ENCODE measurements at regions not wholly inside any gene's neighbourhood (a gene's known extent, or its start where the extent isn't known, plus 50 kb on each side); places are given as distances from the start of the nearest gene placed in this dataset.
"Not testable (repeated sequence)": the region's sequence is repeated elsewhere in the genome, so short reads cannot be mapped to it uniquely, and the experiment has no call there.

DNA sequence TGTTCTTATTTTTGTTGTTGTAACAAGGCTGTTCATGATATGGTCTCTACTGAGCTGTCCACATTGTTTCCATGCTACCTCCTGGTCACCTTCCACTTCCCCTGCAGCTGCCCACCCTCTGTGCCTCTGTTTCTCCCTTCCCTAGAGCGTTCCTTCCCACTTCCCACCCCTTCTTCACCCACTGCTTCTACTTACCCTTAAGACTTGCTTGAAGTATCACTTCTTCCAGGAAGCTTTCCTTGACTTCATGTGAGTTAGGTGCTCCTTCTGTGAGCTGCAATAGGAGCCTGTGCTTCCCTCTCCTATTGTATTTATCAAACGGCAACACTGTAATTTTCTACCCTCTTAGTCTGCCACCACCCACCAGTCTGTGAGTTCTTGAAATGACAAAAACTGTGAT is 286.8 kb upstream of the AMIGO2 start:
- Histone ChIP-seq H3K4me1 (ENCODE audit: control insufficient read depth in 2 of 2, insufficient read depth in 2 of 2, low read length in 2 of 2) (peaks cover 4 to 19% of the 10 kb centered on the region in 2 donors), H3K27ac (ENCODE audit: low read depth in 1 of 2, low read length in 1 of 2) (no peak overlapping the region)
- DNase-seq (ENCODE audit: low read depth in 6 of 9, low spot score in 9 of 9) = no peak

DNA sequence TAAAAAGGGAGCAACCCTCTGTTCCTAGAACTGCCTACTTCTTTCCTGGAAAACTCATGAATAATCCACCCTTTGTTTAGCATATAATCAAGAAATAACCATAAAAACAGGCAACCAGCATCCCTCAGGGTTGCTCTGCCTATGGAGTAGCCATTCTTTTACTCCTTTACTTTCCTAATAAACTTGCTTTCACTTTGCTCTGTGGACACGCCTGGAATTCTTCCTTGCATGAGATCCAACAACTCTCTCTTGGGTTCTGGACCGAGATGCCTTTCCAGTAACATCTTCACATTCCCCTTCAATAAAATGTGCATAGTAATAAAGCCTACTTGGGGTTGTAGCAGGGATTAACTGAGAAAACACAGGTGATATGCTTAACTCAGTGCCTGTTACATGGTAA is 286.4 kb upstream of the AMIGO2 start:
- 90% methylated on average over 2 of the region's 2 CpGs for WGBS
- H3K9me3 ChIP-seq (ENCODE audit: control insufficient read depth in 2 of 2, insufficient read depth in 1 of 2, low read length in 1 of 2) = no peaks in the 10 kb centered on the region
- H3K27ac ChIP-seq (ENCODE audit: low read depth in 1 of 2, low read length in 1 of 2) = no peak overlapping the region
- no peaks in the 10 kb centered on the region for H3K36me3 ChIP-seq (ENCODE audit: control insufficient read depth in 2 of 2, insufficient read depth in 2 of 2, low read length in 1 of 2)
- no peak for DNase-seq (ENCODE audit: low read depth in 6 of 9, low spot score in 9 of 9)
- no peak overlapping the region for H3K4me3 ChIP-seq (ENCODE audit: low read length in 2 of 2)
- peaks cover 8 to 23% of the 10 kb centered on the region in 2 donors for H3K4me1 ChIP-seq (ENCODE audit: control insufficient read depth in 2 of 2, insufficient read depth in 2 of 2, low read length in 2 of 2)
- H3K27me3 ChIP-seq (ENCODE audit: control insufficient read depth in 2 of 2, insufficient read depth in 1 of 2, low read length in 1 of 2) = no peaks in the 10 kb centered on the region

More for the DNA sequence above, 286.8 kb upstream of the AMIGO2 start:
- no peaks in the 10 kb centered on the region for H3K27me3 ChIP-seq (ENCODE audit: control insufficient read depth in 2 of 2, insufficient read depth in 1 of 2, low read length in 1 of 2)
- no peaks in the 10 kb centered on the region for H3K9me3 ChIP-seq (ENCODE audit: control insufficient read depth in 2 of 2, insufficient read depth in 1 of 2, low read length in 1 of 2)
- 93% methylated on average over 2 of the region's 2 CpGs for WGBS
- H3K4me3 ChIP-seq (ENCODE audit: low read length in 2 of 2) = no peak overlapping the region
- no peaks in the 10 kb centered on the region for H3K36me3 ChIP-seq (ENCODE audit: control insufficient read depth in 2 of 2, insufficient read depth in 2 of 2, low read length in 1 of 2)

DNA sequence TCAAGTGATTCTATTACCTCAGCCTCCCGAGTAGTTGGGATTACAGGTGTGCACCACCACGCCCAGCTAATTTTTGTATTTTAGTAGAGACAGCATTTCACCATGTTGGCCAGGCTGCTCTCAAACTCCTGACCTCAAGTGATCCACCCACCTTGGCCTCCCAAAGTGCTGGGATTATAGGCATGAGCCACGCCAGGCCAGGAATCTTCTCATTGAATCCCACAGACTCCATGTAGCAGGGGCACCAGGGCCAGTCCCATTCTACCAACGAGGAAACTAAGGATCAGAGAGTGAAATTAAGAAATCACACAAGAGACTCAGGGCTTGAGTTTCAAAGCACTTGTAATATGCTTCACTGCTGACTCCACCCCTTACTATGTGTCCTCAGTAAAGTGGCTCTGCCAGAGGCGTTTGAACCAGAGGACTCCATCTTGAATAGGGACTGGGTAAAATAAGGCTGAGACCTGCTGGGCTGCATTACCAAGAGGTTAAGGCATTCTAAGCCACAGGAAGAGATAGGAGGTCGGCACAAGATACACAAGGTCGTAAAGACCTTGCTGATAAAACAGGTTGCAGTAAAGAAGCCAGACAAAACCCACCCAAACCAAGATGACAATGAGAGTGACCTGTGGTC is 285.8 kb upstream of the AMIGO2 start:
- H3K27ac ChIP-seq (ENCODE audit: low read depth in 1 of 2, low read length in 1 of 2); DNase-seq (ENCODE audit: low read depth in 6 of 9, low spot score in 9 of 9); H3K36me3 ChIP-seq (ENCODE audit: control insufficient read depth in 2 of 2, insufficient read depth in 2 of 2, low read length in 1 of 2); H3K4me3 ChIP-seq (ENCODE audit: low read length in 2 of 2); H3K27me3 ChIP-seq (ENCODE audit: control insufficient read depth in 2 of 2, insufficient read depth in 1 of 2, low read length in 1 of 2); H3K9me3 ChIP-seq (ENCODE audit: control insufficient read depth in 2 of 2, insufficient read depth in 1 of 2, low read length in 1 of 2): not testable (repeated sequence)
- peaks cover 14 to 29% of the 10 kb centered on the region in 2 donors for H3K4me1 ChIP-seq (ENCODE audit: control insufficient read depth in 2 of 2, insufficient read depth in 2 of 2, low read length in 2 of 2)
- 95% methylated on average over 7 of the region's 7 CpGs for WGBS

DNA sequence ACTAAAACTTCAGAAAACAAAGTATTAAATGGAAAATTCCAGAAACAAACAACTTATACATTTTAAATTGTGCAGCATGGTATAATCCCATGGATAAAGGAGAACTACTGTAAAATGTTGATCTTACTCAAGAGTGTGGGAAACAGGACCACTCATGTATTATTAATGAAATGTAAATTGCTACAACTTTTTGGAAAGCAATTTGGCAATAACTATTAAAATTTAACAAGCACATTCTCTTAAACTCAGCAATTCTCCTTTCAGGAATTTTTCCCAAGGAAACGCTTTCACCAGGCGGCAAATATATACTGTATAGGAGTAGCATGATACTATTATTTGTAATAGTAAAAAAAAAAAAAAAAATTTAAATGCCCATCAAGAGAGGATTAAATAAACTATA is 284.5 kb upstream of the AMIGO2 start:
- Histone ChIP-seq H3K36me3 (ENCODE audit: control insufficient read depth in 2 of 2, insufficient read depth in 2 of 2, low read length in 1 of 2) (no peaks in the 10 kb centered on the region), H3K27ac (ENCODE audit: low read depth in 1 of 2, low read length in 1 of 2) (no peak overlapping the region), H3K27me3 (ENCODE audit: control insufficient read depth in 2 of 2, insufficient read depth in 1 of 2, low read length in 1 of 2) (no peaks in the 10 kb centered on the region), H3K4me3 (ENCODE audit: low read length in 2 of 2) (no peak overlapping the region), H3K4me1 (ENCODE audit: control insufficient read depth in 2 of 2, insufficient read depth in 2 of 2, low read length in 2 of 2) (peaks cover 16 to 31% of the 10 kb centered on the region in 2 donors), H3K9me3 (ENCODE audit: control insufficient read depth in 2 of 2, insufficient read depth in 1 of 2, low read length in 1 of 2) (no peaks in the 10 kb centered on the region)
- no peak for DNase-seq (ENCODE audit: low read depth in 6 of 9, low spot score in 9 of 9)
- WGBS = over 99% methylated on average over 2 of the region's 2 CpGs

DNA sequence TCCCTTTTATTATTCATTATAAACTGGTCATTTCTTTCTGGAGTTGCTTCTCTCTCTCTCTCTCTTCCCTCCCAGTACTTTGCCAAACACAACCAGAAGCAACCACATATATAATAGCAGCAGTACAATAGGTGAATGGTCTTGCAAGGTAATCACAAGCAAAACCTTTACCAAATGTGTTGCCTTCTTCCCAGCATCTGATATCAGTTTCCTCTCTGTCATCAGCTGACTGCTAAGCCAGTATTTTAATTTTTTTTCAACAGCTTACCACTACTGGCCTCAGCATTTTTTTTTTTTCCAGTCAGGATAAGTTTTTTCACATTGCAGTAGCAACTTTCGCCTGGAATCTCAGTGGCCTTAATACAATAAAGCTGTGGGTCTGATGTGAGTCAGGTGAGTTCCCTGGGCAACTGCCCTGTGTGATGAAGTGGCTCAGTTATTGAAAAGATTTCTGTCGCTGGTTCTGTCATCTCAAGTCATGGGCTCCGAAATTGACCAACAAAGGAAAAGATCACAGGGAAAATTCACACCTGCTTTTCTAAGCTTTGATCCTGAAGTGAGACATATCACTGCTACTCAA is 282.5 kb upstream of the AMIGO2 start:
- 94% methylated on average over 3 of the region's 3 CpGs for WGBS
- no peak overlapping the region for H3K27ac ChIP-seq (ENCODE audit: low read depth in 1 of 2, low read length in 1 of 2)
- no peak for DNase-seq (ENCODE audit: low read depth in 6 of 9, low spot score in 9 of 9)
- H3K36me3 ChIP-seq (ENCODE audit: control insufficient read depth in 2 of 2, insufficient read depth in 2 of 2, low read length in 1 of 2) = no peaks in the 10 kb centered on the region
- no peaks in the 10 kb centered on the region for H3K9me3 ChIP-seq (ENCODE audit: control insufficient read depth in 2 of 2, insufficient read depth in 1 of 2, low read length in 1 of 2)
- no peak overlapping the region for H3K4me3 ChIP-seq (ENCODE audit: low read length in 2 of 2)
- peaks cover 16 to 26% of the 10 kb centered on the region in 2 donors for H3K4me1 ChIP-seq (ENCODE audit: control insufficient read depth in 2 of 2, insufficient read depth in 2 of 2, low read length in 2 of 2)
- no peaks in the 10 kb centered on the region for H3K27me3 ChIP-seq (ENCODE audit: control insufficient read depth in 2 of 2, insufficient read depth in 1 of 2, low read length in 1 of 2)

DNA sequence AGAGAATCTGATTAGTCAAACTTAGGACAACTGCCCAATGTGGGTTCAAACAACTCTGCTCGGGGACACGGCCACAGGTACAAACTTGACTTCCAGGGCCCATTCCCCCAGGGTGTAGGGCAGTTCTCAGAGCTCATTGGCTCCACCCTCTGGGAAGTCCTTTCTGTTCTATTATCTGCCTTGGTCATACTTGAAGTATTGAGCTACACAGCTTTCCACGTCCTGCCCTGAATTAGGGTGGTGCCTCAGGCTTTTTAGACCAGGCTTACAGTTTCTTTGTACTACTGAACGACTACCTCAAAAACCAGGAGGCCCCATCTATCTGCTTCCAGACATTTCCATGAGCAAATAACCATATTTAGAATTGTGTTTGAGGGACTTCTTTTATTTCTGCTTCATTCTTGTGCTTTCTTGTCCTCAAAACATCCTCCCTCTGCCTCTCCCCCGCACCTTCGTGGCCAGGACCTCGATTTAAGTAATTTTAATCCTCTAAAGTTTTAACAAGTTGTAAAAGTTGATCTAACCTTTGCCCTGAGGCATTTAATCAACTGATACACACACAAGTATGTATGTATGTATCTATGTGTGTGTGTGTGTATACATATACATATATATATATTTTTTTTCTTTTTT is 281.7 kb upstream of the AMIGO2 start:
- Histone ChIP-seq H3K27ac (ENCODE audit: low read depth in 1 of 2, low read length in 1 of 2) (peak overlapping the region; percentile 85 to 90), H3K4me3 (ENCODE audit: low read length in 2 of 2) (no peak overlapping the region), H3K4me1 (ENCODE audit: control insufficient read depth in 2 of 2, insufficient read depth in 2 of 2, low read length in 2 of 2) (peaks cover 16 to 26% of the 10 kb centered on the region in 2 donors), H3K9me3 (ENCODE audit: control insufficient read depth in 2 of 2, insufficient read depth in 1 of 2, low read length in 1 of 2) (no peaks in the 10 kb centered on the region), H3K36me3 (ENCODE audit: control insufficient read depth in 2 of 2, insufficient read depth in 2 of 2, low read length in 1 of 2) (no peaks in the 10 kb centered on the region), H3K27me3 (ENCODE audit: control insufficient read depth in 2 of 2, insufficient read depth in 1 of 2, low read length in 1 of 2) (no peaks in the 10 kb centered on the region)
- peak in 2 of 9 donors; percentile 16 to 55 for DNase-seq (ENCODE audit: low read depth in 6 of 9, low spot score in 9 of 9)
- WGBS = 39% methylated on average over 7 of the region's 7 CpGs

DNA sequence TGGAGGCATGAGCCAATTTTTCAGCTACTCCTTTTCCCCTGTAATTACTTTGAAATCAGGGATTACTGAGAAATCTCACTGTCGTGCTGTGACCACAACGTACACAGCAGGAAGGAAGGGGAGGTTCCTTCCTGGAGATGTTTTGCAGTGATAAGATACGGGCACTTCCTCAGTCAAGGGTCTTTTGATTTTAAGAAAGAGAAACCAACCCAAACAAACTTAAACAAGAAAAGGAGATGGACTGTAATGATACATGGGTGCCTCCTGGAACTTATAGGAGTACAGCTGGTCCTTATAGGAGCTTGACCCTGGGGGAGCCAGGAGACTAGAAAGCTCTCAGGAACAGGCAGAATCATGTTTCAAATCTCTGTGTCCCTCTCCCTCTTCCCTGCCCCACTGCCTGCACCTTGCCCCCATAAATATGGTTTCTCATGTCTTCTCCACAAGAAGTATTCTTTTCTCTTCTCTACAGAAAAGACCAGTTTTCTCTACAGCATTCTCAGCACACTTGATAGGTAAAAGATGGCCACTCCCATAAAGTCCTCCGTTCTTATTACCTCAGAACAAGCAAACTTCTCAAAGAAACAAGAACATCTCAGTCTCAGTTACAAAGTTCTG is 281.1 kb upstream of the AMIGO2 start:
- 19% methylated on average over 4 of the region's 4 CpGs for WGBS
- peak overlapping the region in 1 of 2 donors; percentile 12 for H3K4me3 ChIP-seq (ENCODE audit: low read length in 2 of 2)

DNA sequence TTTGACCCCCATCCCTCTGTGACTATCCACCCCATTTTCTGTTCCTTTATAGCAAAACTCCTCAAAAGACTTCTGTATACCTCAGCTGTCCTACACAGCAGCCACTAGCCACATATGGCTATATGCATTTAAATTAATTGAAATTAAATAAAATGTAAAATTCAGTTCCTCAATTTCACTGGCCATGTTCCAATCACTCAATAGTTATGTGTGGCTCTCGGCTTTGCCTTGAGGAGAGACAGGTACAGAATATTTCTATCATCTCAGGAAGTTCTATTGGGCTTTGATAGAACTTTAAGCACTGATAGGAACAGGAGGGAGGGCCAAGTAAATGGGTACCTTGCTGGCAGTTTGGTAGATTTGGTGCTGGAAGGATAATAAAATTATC is 280.3 kb upstream of the AMIGO2 start:
- Histone ChIP-seq H3K4me3 (ENCODE audit: low read length in 2 of 2) (no peak overlapping the region), H3K27me3 (ENCODE audit: control insufficient read depth in 2 of 2, insufficient read depth in 1 of 2, low read length in 1 of 2) (no peaks in the 10 kb centered on the region), H3K36me3 (ENCODE audit: control insufficient read depth in 2 of 2, insufficient read depth in 2 of 2, low read length in 1 of 2) (no peaks in the 10 kb centered on the region), H3K27ac (ENCODE audit: low read depth in 1 of 2, low read length in 1 of 2) (peak overlapping the region in 1 of 2 donors; percentile 3), H3K9me3 (ENCODE audit: control insufficient read depth in 2 of 2, insufficient read depth in 1 of 2, low read length in 1 of 2) (no peaks in the 10 kb centered on the region), H3K4me1 (ENCODE audit: control insufficient read depth in 2 of 2, insufficient read depth in 2 of 2, low read length in 2 of 2) (peaks cover 13 to 29% of the 10 kb centered on the region in 2 donors)
- 28% methylated on average over 1 of the region's 1 CpG for WGBS
- no peak for DNase-seq (ENCODE audit: low read depth in 6 of 9, low spot score in 9 of 9)

More for the DNA sequence above, 281.1 kb upstream of the AMIGO2 start:
- H3K27me3 ChIP-seq (ENCODE audit: control insufficient read depth in 2 of 2, insufficient read depth in 1 of 2, low read length in 1 of 2) = no peaks in the 10 kb centered on the region
- peak; percentile 37 to 79 (median 52) for DNase-seq (ENCODE audit: low read depth in 6 of 9, low spot score in 9 of 9)
- peaks cover 13 to 27% of the 10 kb centered on the region in 2 donors for H3K4me1 ChIP-seq (ENCODE audit: control insufficient read depth in 2 of 2, insufficient read depth in 2 of 2, low read length in 2 of 2)
- H3K27ac ChIP-seq (ENCODE audit: low read depth in 1 of 2, low read length in 1 of 2) = peak overlapping the region; percentile 85 to 90
- H3K36me3 ChIP-seq (ENCODE audit: control insufficient read depth in 2 of 2, insufficient read depth in 2 of 2, low read length in 1 of 2) = no peaks in the 10 kb centered on the region
- no peaks in the 10 kb centered on the region for H3K9me3 ChIP-seq (ENCODE audit: control insufficient read depth in 2 of 2, insufficient read depth in 1 of 2, low read length in 1 of 2)

Measured in thymus (tissue), 11 donors.